OCI-LY3 (cell line): ENCODE measurements at regions not wholly inside any gene's neighbourhood (a gene's known extent, or its start where the extent isn't known, plus 50 kb on each side); places are given as distances from the start of the nearest gene placed in this dataset.

Experiments
- H2AFZ ChIP-seq: fragments of 200-600, 300-600 bp; shearing (Covaris generic); 2 replicates; pipeline ENCODE4 v1.6.0; 2014; ENCODE audit warnings: antibody characterized with exemption, low read depth, low read length
- H3K27ac ChIP-seq: fragments of 200-600, 300-600 bp; sonication (generic); 2 replicates; pipeline ENCODE4 v1.5.1; 2014; ENCODE audit warnings: mild to moderate bottlenecking, low read length, moderate library complexity, mixed read lengths
- H3K27me3 ChIP-seq: fragments of 200-600, 300-600 bp; sonication (generic); 2 replicates; pipeline ENCODE4 v1.6.1; 2014; ENCODE audit warnings: low read depth, low read length, mixed read lengths
- H3K36me3 ChIP-seq: fragments of 200-600, 300-600 bp; sonication (generic); replicated peaks from 2 replicates; pipeline ENCODE3; 2014; ENCODE audit warnings: low read depth, low read length, mixed read lengths
- H3K4me1 ChIP-seq: fragments of 300-600, 200-600 bp; sonication (generic); 2 replicates; pipeline ENCODE4 v1.6.1; 2014; ENCODE audit warnings: low read length, mixed read lengths
- H3K4me2 ChIP-seq: fragments of 200-600, 300-600 bp; sonication (generic); 2 replicates; pipeline ENCODE4 v1.6.1; 2014; ENCODE audit warnings: low read length, mixed read lengths
- H3K4me3 ChIP-seq: fragments of 300-600, 200-600 bp; sonication (generic); 2 replicates; pipeline ENCODE4 v1.5.1; 2014; ENCODE audit warnings: antibody characterized with exemption, mild to moderate bottlenecking, low read length, moderate library complexity
- H3K79me2 ChIP-seq: fragments of 300-600, 200-600 bp; shearing (Covaris generic); 2 replicates; pipeline ENCODE4 v1.6.1; 2014; ENCODE audit warnings: mild to moderate bottlenecking, low read length, mixed read lengths
- H3K9ac ChIP-seq: fragments of 300-600, 200-600 bp; shearing (Covaris generic); 2 replicates; pipeline ENCODE4 v1.6.0; 2014; ENCODE audit warnings: mild to moderate bottlenecking, low read length, moderate library complexity
- H3K9me3 ChIP-seq: fragments of 200-600, 300-600 bp; shearing (Covaris generic); 2 replicates; pipeline ENCODE4 v1.6.1; 2014; ENCODE audit warnings: low read length, mixed read lengths; ENCODE audit not compliant: insufficient read depth
- H4K20me1 ChIP-seq: fragments of 200-600, 300-600 bp; sonication (generic); 2 replicates; pipeline ENCODE4 v1.6.1; 2016; ENCODE audit warnings: low read length, mixed read lengths; ENCODE audit not compliant: insufficient read depth
- EZH2phosphoT487 ChIP-seq: fragments of 200-600 bp; shearing (Covaris generic); IDR thresholded peaks from 2 replicates; pipeline ENCODE4 v1.6.1; 2018; ENCODE audit warnings: antibody characterized with exemption, mixed run types, low read depth
- TF ChIP-seq, protein P1 (sequence below): fragments of 200-600, 300-600 bp; sonication (generic); IDR thresholded peaks from 2 replicates; pipeline ENCODE4 v1.5.1; 2014; ENCODE audit warnings: antibody characterized with exemption, low read length, low read depth

DNA sequence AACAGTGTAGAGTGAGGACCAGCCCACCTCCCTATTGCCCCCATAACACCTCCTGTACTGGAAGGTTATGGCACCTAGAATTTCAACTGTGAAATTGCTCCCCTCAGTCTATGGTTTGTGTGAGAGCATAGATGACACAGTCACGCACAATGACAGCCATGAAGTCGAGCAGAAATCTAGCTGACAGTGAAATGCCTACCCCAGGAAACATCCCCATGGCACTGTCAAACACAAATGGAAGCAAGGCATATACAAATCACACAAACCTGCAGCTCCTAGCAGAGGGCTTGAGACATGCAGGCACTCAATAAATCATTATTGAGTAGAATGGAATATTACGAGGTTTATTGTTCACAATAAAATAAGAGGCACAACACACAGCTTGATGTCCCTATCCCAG is 142.5 kb upstream of the ST6GALNAC5 start:
- Histone ChIP-seq H3K9ac (no peak overlapping the region), H3K9me3 (no peaks in the 10 kb centered on the region), H3K4me2 (no peak overlapping the region), H3K4me1 (no peaks in the 10 kb centered on the region), H3K27ac (no peak overlapping the region), H3K27me3 (no peaks in the 10 kb centered on the region), H3K36me3 (no peaks in the 10 kb centered on the region), H3K4me3 (no peak overlapping the region), H3K79me2 (no peaks in the 10 kb centered on the region), H2AFZ (no peak overlapping the region), H4K20me1 (no peaks in the 10 kb centered on the region)
- TF ChIP-seq, protein P1, sequence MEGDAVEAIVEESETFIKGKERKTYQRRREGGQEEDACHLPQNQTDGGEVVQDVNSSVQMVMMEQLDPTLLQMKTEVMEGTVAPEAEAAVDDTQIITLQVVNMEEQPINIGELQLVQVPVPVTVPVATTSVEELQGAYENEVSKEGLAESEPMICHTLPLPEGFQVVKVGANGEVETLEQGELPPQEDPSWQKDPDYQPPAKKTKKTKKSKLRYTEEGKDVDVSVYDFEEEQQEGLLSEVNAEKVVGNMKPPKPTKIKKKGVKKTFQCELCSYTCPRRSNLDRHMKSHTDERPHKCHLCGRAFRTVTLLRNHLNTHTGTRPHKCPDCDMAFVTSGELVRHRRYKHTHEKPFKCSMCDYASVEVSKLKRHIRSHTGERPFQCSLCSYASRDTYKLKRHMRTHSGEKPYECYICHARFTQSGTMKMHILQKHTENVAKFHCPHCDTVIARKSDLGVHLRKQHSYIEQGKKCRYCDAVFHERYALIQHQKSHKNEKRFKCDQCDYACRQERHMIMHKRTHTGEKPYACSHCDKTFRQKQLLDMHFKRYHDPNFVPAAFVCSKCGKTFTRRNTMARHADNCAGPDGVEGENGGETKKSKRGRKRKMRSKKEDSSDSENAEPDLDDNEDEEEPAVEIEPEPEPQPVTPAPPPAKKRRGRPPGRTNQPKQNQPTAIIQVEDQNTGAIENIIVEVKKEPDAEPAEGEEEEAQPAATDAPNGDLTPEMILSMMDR: no peak
- no peak for TF ChIP-seq EZH2phosphoT487

DNA sequence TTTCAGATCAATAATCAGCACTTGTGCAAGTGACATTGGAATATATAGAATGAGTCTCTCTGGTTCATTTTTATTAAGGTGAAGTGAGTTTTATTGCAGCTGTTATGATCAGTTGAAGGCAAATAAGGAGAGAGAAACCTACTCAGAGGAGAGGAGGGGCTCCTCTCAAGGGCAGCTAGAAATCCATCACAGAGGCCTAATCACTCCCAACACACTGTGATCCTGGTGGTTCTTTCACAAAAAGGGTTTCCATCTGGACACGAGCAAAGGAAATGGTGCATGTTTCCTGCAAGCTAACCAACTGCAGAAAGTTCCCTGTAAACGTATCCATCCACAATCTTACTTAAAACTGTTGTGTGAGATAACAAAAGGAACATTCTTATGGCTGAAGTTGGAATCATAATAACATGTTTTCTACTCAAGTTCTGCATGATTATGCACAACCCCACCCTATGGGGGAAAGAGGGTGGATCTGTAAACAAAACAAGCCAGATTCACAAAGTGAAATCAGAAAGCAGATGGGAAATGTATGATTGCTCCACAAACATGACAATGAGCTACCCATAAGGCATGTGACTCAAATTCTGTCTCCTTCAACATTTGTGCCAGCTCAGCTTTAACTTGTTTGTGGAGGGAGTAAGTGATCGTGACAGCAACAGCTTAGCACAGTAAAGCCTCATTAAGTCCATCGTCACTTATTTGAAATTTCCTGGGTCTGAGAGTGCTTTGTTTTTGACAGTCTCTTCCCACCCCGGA is 141.2 kb upstream of the ST6GALNAC5 start:
- Histone ChIP-seq H4K20me1 (no peaks in the 10 kb centered on the region), H3K4me1 (no peaks in the 10 kb centered on the region), H3K4me3 (no peak overlapping the region), H3K36me3 (no peaks in the 10 kb centered on the region), H3K9me3 (no peaks in the 10 kb centered on the region), H3K79me2 (no peaks in the 10 kb centered on the region), H3K27me3 (no peaks in the 10 kb centered on the region), H3K9ac (no peak overlapping the region), H3K4me2 (no peak overlapping the region), H3K27ac (no peak overlapping the region), H2AFZ (no peak overlapping the region)
- no peak for TF ChIP-seq EZH2phosphoT487
- TF ChIP-seq, protein P1: no peak

DNA sequence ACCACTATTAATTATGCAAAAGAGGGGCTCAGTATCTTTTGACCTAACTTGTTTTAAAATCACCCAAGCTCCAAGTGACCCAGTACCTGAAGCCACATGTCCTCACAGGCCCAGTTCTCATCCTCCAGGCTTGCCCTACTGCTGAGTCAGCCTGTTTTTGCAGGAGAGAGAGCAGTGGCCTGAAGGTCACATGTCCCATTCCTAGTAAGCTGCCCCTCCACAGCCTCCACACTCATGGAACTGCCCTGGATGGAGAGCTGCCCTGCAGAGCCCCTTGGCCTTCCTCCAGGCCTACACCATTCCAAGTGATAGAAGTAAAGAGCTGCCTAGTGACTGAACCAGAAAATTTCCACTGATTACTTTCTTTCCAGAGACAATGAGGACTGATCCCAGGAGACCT is 139.8 kb upstream of the ST6GALNAC5 start:
- TF ChIP-seq EZH2phosphoT487: no peak
- TF ChIP-seq, protein P1: no peak
- H3K9ac ChIP-seq: no peak overlapping the region
- H3K4me3 ChIP-seq: no peak overlapping the region
- no peaks in the 10 kb centered on the region for H3K79me2 ChIP-seq
- H3K27ac ChIP-seq: no peak overlapping the region
- H2AFZ ChIP-seq: no peak overlapping the region
- H3K27me3 ChIP-seq: no peaks in the 10 kb centered on the region
- no peaks in the 10 kb centered on the region for H4K20me1 ChIP-seq
- no peaks in the 10 kb centered on the region for H3K4me1 ChIP-seq
- no peak overlapping the region for H3K4me2 ChIP-seq
- no peaks in the 10 kb centered on the region for H3K36me3 ChIP-seq
- H3K9me3 ChIP-seq: no peaks in the 10 kb centered on the region

DNA sequence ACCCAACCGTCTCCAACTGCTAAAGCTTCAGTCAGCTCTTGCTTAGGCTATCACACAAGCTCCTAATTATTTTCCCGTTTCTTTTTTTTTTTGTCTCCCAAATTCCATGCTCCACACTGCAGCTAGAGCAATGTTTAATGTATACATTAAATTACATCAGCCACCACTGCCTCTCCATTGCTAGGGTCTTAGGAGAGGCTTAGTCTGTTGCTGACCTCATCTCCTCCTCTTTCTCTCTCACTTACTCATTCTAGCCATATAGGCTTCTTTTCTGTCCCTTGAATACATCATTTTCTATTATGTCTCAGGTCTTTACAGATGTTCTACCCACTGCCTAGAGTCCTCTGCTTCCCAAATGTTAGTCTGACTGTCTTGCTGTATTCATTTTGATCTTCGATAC is 138.1 kb upstream of the ST6GALNAC5 start:
- TF ChIP-seq EZH2phosphoT487: no peak
- TF ChIP-seq, protein P1: no peak
- no peaks in the 10 kb centered on the region for H3K9me3 ChIP-seq
- H2AFZ ChIP-seq: no peak overlapping the region
- no peaks in the 10 kb centered on the region for H3K79me2 ChIP-seq
- H3K4me1 ChIP-seq: no peaks in the 10 kb centered on the region
- no peak overlapping the region for H3K4me3 ChIP-seq
- no peak overlapping the region for H3K9ac ChIP-seq
- no peaks in the 10 kb centered on the region for H4K20me1 ChIP-seq
- no peak overlapping the region for H3K27ac ChIP-seq
- no peaks in the 10 kb centered on the region for H3K36me3 ChIP-seq
- no peaks in the 10 kb centered on the region for H3K27me3 ChIP-seq
- H3K4me2 ChIP-seq: no peak overlapping the region
